ENCODE measurements at regions not wholly inside any gene's neighbourhood (a gene's known extent, or its start where the extent isn't known, plus 50 kb on each side); places are given as distances from the start of the nearest gene placed in this dataset.

DNA sequence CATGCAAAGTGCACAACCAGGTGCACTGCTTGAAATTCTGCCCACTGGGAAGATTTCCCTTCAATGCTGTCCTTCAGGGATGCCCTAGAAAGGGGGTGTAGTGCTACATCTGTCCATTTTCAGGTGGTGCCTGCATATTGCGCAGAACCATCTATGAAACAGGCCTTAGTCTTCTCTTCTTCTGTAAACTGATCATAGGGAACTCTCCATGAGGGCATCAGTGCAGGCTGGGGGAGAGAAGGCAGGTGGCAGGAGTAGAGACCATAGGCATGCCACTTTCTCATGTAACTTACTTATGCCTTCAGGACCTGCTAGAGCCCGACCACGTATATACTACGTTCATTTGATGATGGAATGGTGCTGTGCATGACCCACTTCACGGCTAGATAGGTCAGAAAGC is 912.1 kb downstream of the SLC4A3 start:
- TF ChIP-seq ZNF792 (tag by site-specific recombination; IDR thresholded peaks at IDR 0.05) (no peak), CTCF (tag by site-specific recombination; IDR thresholded peaks at IDR 0.05) (no peak), REST (tag by site-specific recombination; IDR thresholded peaks at IDR 0.05) (no peak), SP7 (tag by site-specific recombination; IDR thresholded peaks at IDR 0.05) (no peak)
